ENCODE measurements at regions not wholly inside any gene's neighbourhood (a gene's known extent, or its start where the extent isn't known, plus 50 kb on each side); places are given as distances from the start of the nearest gene placed in this dataset.

GRCh38 chr5:12072441-12072840 lies 168.2 kb upstream of the CTNND2 start:
- Histone ChIP-seq H3K27me3 (ENCODE audit: control insufficient read depth, insufficient read depth, low read length) (no peaks in the 10 kb centered on the region), H2AFZ (ENCODE audit: low read length) (no peak overlapping the region), H4K20me1 (ENCODE audit: control insufficient read depth, extremely low read depth, insufficient read depth, low read length) (no peaks in the 10 kb centered on the region), H3K4me3 (replicated peaks in 1 of 4; ENCODE audit: control extremely low read depth in 1 of 4, insufficient read depth in 1 of 4, low read depth in 3 of 4, low read length in 4 of 4) (no peak overlapping the region), H3K79me2 (ENCODE audit: control insufficient read depth, insufficient read depth, low read length) (no peaks in the 10 kb centered on the region), H3K4me2 (ENCODE audit: extremely low read depth, insufficient read depth, low read length) (no peak overlapping the region), H3K27ac (ENCODE audit: insufficient read depth, low read length) (no peak overlapping the region), H3K9me3 (ENCODE audit: control insufficient read depth, insufficient read depth, low read depth, low read length) (no peaks in the 10 kb centered on the region), H3K4me1 (ENCODE audit: control insufficient read depth, extremely low read depth, insufficient read depth, low read length) (no peaks in the 10 kb centered on the region), H3K9ac (ENCODE audit: insufficient read depth, low read length) (no peak overlapping the region), H3K36me3 (ENCODE audit: control insufficient read depth, insufficient read depth, low read length) (no peaks in the 10 kb centered on the region)
- no peak for DNase-seq (ENCODE audit: low read depth in 2 of 2)
- TF ChIP-seq CTCF (conservative IDR thresholded peaks at IDR 0.05 in 1 of 2, IDR thresholded peaks at IDR 0.05 in 1 of 2; ENCODE audit: low read depth in 1 of 2, low read length in 2 of 2) (no peak), EZH2 (IDR thresholded peaks at IDR 0.05; ENCODE audit: low read length, missing control alignments) (no peak)

GRCh38 chr5:12071455-12071854 lies 167.2 kb upstream of the CTNND2 start:
- no peak for TF ChIP-seq EZH2 (IDR thresholded peaks at IDR 0.05; ENCODE audit: low read length, missing control alignments)
- no peak for TF ChIP-seq CTCF (conservative IDR thresholded peaks at IDR 0.05 in 1 of 2, IDR thresholded peaks at IDR 0.05 in 1 of 2; ENCODE audit: low read depth in 1 of 2, low read length in 2 of 2)
- H3K4me2 ChIP-seq (ENCODE audit: extremely low read depth, insufficient read depth, low read length) = no peak overlapping the region

GRCh38 chr5:12023614-12024241 lies 119.5 kb upstream of the CTNND2 start:
- DNase-seq (ENCODE audit: low read depth in 2 of 2) = peak; percentile 29 to 37

More at GRCh38 chr5:12071455-12071854, 167.2 kb upstream of the CTNND2 start:
- Histone ChIP-seq H3K4me1 (ENCODE audit: control insufficient read depth, extremely low read depth, insufficient read depth, low read length) (no peaks in the 10 kb centered on the region), H3K9ac (ENCODE audit: insufficient read depth, low read length) (no peak overlapping the region), H3K79me2 (ENCODE audit: control insufficient read depth, insufficient read depth, low read length) (no peaks in the 10 kb centered on the region), H2AFZ (ENCODE audit: low read length) (no peak overlapping the region), H3K4me3 (replicated peaks in 1 of 4; ENCODE audit: control extremely low read depth in 1 of 4, insufficient read depth in 1 of 4, low read depth in 3 of 4, low read length in 4 of 4) (no peak overlapping the region), H3K27me3 (ENCODE audit: control insufficient read depth, insufficient read depth, low read length) (no peaks in the 10 kb centered on the region), H4K20me1 (ENCODE audit: control insufficient read depth, extremely low read depth, insufficient read depth, low read length) (no peaks in the 10 kb centered on the region), H3K9me3 (ENCODE audit: control insufficient read depth, insufficient read depth, low read depth, low read length) (no peaks in the 10 kb centered on the region), H3K36me3 (ENCODE audit: control insufficient read depth, insufficient read depth, low read length) (no peaks in the 10 kb centered on the region), H3K27ac (ENCODE audit: insufficient read depth, low read length) (no peak overlapping the region)
- no peak for DNase-seq (ENCODE audit: low read depth in 2 of 2)

More at GRCh38 chr5:12023614-12024241, 119.5 kb upstream of the CTNND2 start:
- no peak overlapping the region for H3K27ac ChIP-seq (ENCODE audit: insufficient read depth, low read length)
- no peaks in the 10 kb centered on the region for H3K36me3 ChIP-seq (ENCODE audit: control insufficient read depth, insufficient read depth, low read length)
- H2AFZ ChIP-seq (ENCODE audit: low read length) = no peak overlapping the region
- no peak overlapping the region for H3K9ac ChIP-seq (ENCODE audit: insufficient read depth, low read length)
- H3K4me1 ChIP-seq (ENCODE audit: control insufficient read depth, extremely low read depth, insufficient read depth, low read length) = no peaks in the 10 kb centered on the region
- peak in 1 of 2 donors; percentile 41 for TF ChIP-seq CTCF (conservative IDR thresholded peaks at IDR 0.05 in 1 of 2, IDR thresholded peaks at IDR 0.05 in 1 of 2; ENCODE audit: low read depth in 1 of 2, low read length in 2 of 2)
- no peak for TF ChIP-seq EZH2 (IDR thresholded peaks at IDR 0.05; ENCODE audit: low read length, missing control alignments)
- H3K4me2 ChIP-seq (ENCODE audit: extremely low read depth, insufficient read depth, low read length) = no peak overlapping the region
- H3K27me3 ChIP-seq (ENCODE audit: control insufficient read depth, insufficient read depth, low read length) = no peaks in the 10 kb centered on the region
- H3K9me3 ChIP-seq (ENCODE audit: control insufficient read depth, insufficient read depth, low read depth, low read length) = no peaks in the 10 kb centered on the region
- H3K79me2 ChIP-seq (ENCODE audit: control insufficient read depth, insufficient read depth, low read length) = no peaks in the 10 kb centered on the region
- no peak overlapping the region for H3K4me3 ChIP-seq (replicated peaks in 1 of 4; ENCODE audit: control extremely low read depth in 1 of 4, insufficient read depth in 1 of 4, low read depth in 3 of 4, low read length in 4 of 4)
- no peaks in the 10 kb centered on the region for H4K20me1 ChIP-seq (ENCODE audit: control insufficient read depth, extremely low read depth, insufficient read depth, low read length)

Data from fibroblast of lung (primary cell).